GM18526 (cell line): ENCODE measurements at regions not wholly inside any gene's neighbourhood (a gene's known extent, or its start where the extent isn't known, plus 50 kb on each side); places are given as distances from the start of the nearest gene placed in this dataset.

Experiments
- POLR2A ChIP-seq: IDR thresholded peaks from 3 replicates; pipeline ENCODE4 v1.6.1; 2011; ENCODE audit not compliant: insufficient read length; ENCODE audit errors: extremely low read depth

- TF ChIP-seq POLR2A, result no peak
Observed at GRCh38 chr6:12369355-12369754, 79.2 kb downstream of the EDN1 start.

GRCh38 chr6:12369781-12370262 is 79.7 kb downstream of the EDN1 start:
- peak; percentile 31 for TF ChIP-seq POLR2A

- TF ChIP-seq POLR2A, result no peak
Observed at GRCh38 chr6:12371151-12371550, 81.0 kb downstream of the EDN1 start.

- no peak for TF ChIP-seq POLR2A
Observed at GRCh38 chr6:12371641-12372146, 81.5 kb downstream of the EDN1 start.

GRCh38 chr6:12379181-12379580 is 89.0 kb downstream of the EDN1 start:
- no peak for TF ChIP-seq POLR2A

- TF ChIP-seq POLR2A, result no peak
Observed at GRCh38 chr6:12381587-12381986, 91.4 kb downstream of the EDN1 start.

GRCh38 chr6:12383448-12383847 is 93.3 kb downstream of the EDN1 start:
- peak; percentile 19 for TF ChIP-seq POLR2A

- no peak for TF ChIP-seq POLR2A
Observed at GRCh38 chr6:12384357-12384912, 94.3 kb downstream of the EDN1 start.

- TF ChIP-seq POLR2A, result no peak
Observed at GRCh38 chr6:12385316-12385715, 95.2 kb downstream of the EDN1 start.

- no peak for TF ChIP-seq POLR2A
Observed at GRCh38 chr6:12386816-12387215, 96.7 kb downstream of the EDN1 start.

- TF ChIP-seq POLR2A, result no peak
Observed at GRCh38 chr6:12391472-12391871, 101.3 kb downstream of the EDN1 start.

GRCh38 chr6:12392490-12392889 is 102.3 kb downstream of the EDN1 start:
- TF ChIP-seq POLR2A, result no peak

GRCh38 chr6:12393100-12393499 is 102.9 kb downstream of the EDN1 start:
- TF ChIP-seq POLR2A, result no peak

GRCh38 chr6:12394170-12394569 is 104.0 kb downstream of the EDN1 start:
- no peak for TF ChIP-seq POLR2A

- TF ChIP-seq POLR2A, result no peak
Observed at GRCh38 chr6:12395898-12396297, 105.7 kb downstream of the EDN1 start.

- TF ChIP-seq POLR2A, result no peak
Observed at GRCh38 chr6:12401200-12401599, 111.0 kb downstream of the EDN1 start.

GRCh38 chr6:12403201-12403826 is 113.2 kb downstream of the EDN1 start:
- no peak for TF ChIP-seq POLR2A

GRCh38 chr6:12403947-12404647 is 113.9 kb downstream of the EDN1 start:
- no peak for TF ChIP-seq POLR2A
